Nucleus accumbens (tissue), 56 donors: ENCODE measurements at regions not wholly inside any gene's neighbourhood (a gene's known extent, or its start where the extent isn't known, plus 50 kb on each side); places are given as distances from the start of the nearest gene placed in this dataset.

Experiments used
- DNase-seq, 56 donors: peaks; one replicate each; lab custom pipeline; 2025; lab: John Stamatoyannopoulos, UW

- no peak for DNase-seq
Measured at GRCh38 chr4:17081179-17081578, 182.7 kb upstream of the LDB2 start.

- no peak for DNase-seq
Measured at GRCh38 chr4:17077105-17077504, 178.7 kb upstream of the LDB2 start.

GRCh38 chr4:17072483-17072882 is 174.0 kb upstream of the LDB2 start:
- DNase-seq: no peak

- no peak for DNase-seq
Measured at GRCh38 chr4:17068891-17069290, 170.4 kb upstream of the LDB2 start.

- no peak for DNase-seq
Measured at GRCh38 chr4:17068392-17068791, 169.9 kb upstream of the LDB2 start.

GRCh38 chr4:17066972-17067371 is 168.5 kb upstream of the LDB2 start:
- DNase-seq: no peak

GRCh38 chr4:17066236-17066635 is 167.8 kb upstream of the LDB2 start:
- DNase-seq: no peak

GRCh38 chr4:17065821-17066220 is 167.4 kb upstream of the LDB2 start:
- no peak for DNase-seq

- DNase-seq: no peak
Measured at GRCh38 chr4:17064959-17065358, 166.5 kb upstream of the LDB2 start.

- DNase-seq: no peak
Measured at GRCh38 chr4:17063888-17064287, 165.4 kb upstream of the LDB2 start.

- no peak for DNase-seq
Measured at GRCh38 chr4:17060230-17060629, 161.8 kb upstream of the LDB2 start.

- no peak for DNase-seq
Measured at GRCh38 chr4:17058916-17059741, 160.7 kb upstream of the LDB2 start.

- peak in 1 of 56 donors; percentile 2 for DNase-seq
Measured at GRCh38 chr4:17058536-17058915, 160.1 kb upstream of the LDB2 start.

GRCh38 chr4:17057035-17057434 is 158.6 kb upstream of the LDB2 start:
- no peak for DNase-seq

- DNase-seq: peak in 30 of 56 donors; percentile 1 to 76 (median 16)
Measured at GRCh38 chr4:17055788-17056187, 157.3 kb upstream of the LDB2 start.

- DNase-seq: no peak
Measured at GRCh38 chr4:17045866-17046265, 147.4 kb upstream of the LDB2 start.

- no peak for DNase-seq
Measured at GRCh38 chr4:17038510-17039176, 140.2 kb upstream of the LDB2 start.

- DNase-seq: no peak
Measured at GRCh38 chr4:17033768-17034181, 135.3 kb upstream of the LDB2 start.

GRCh38 chr4:17033025-17033767 is 134.8 kb upstream of the LDB2 start:
- DNase-seq: no peak

- DNase-seq: peak in 9 of 56 donors; percentile 8 to 57 (median 16)
Measured at GRCh38 chr4:17030543-17030942, 132.1 kb upstream of the LDB2 start.

- no peak for DNase-seq
Measured at GRCh38 chr4:17029964-17030363, 131.5 kb upstream of the LDB2 start.
